H1 (cell line): ENCODE measurements at regions not wholly inside any gene's neighbourhood (a gene's known extent, or its start where the extent isn't known, plus 50 kb on each side); places are given as distances from the start of the nearest gene placed in this dataset.

ENCODE experiments used
- CTCF ChIA-PET: fragments of 300-600 bp; sonication (Branson Sonifier 250); formaldehyde crosslinking; loops from one replicate; lab custom pipeline; 2021; ENCODE audit not compliant: partially characterized antibody; lab: Charles Lee
- POLR2A ChIA-PET: fragments of 300-600 bp; sonication (Branson Sonifier 250); formaldehyde crosslinking; loops from one replicate; lab custom pipeline; 2021; ENCODE audit warnings: inconsistent platforms; ENCODE audit not compliant: partially characterized antibody; lab: Charles Lee
- DNase-seq, 2 experiments: peaks; one replicate each; pipeline versions ENCODE4 v3.0.0 to v3.0.0-alpha.2; 2010 to 2022; ENCODE audit warnings: low spot score in 2 of 2, low read depth in 1 of 2, mixed read lengths in 1 of 2
- FAIRE-seq: peaks from 2 replicates; lab custom pipeline; 2011; peaks lifted over from hg19 to GRCh38; lab: Jason Lieb, UNC
- H2AFZ ChIP-seq: 2 replicates; pipeline ENCODE4 v1.8.1; 2012; ENCODE audit warnings: low read length, inconsistent platforms
- H2AK5ac ChIP-seq: 2 replicates; pipeline ENCODE4 v1.6.1; 2013; ENCODE audit warnings: low read depth, low read length
- H2BK120ac ChIP-seq: replicated peaks from 2 replicates; pipeline ENCODE3; 2013; ENCODE audit warnings: low read depth, low read length, inconsistent platforms
- H2BK12ac ChIP-seq: 2 replicates; pipeline ENCODE4 v1.6.1; 2013; ENCODE audit warnings: low read depth, low read length
- H2BK15ac ChIP-seq: 2 replicates; pipeline ENCODE4 v1.6.1; 2013; ENCODE audit warnings: low read length
- H2BK20ac ChIP-seq: 2 replicates; pipeline ENCODE4 v1.6.1; 2013; ENCODE audit warnings: low read length
- H2BK5ac ChIP-seq: 2 replicates; pipeline ENCODE4 v1.6.1; 2013; ENCODE audit warnings: low read depth, low read length
- H3K14ac ChIP-seq: 2 replicates; pipeline ENCODE4 v1.6.1; 2013; ENCODE audit warnings: inconsistent platforms; ENCODE audit not compliant: insufficient read length
- H3K18ac ChIP-seq: 2 replicates; pipeline ENCODE4 v1.6.1; 2013; ENCODE audit warnings: low read length; ENCODE audit errors: extremely low read depth
- H3K23ac ChIP-seq: 2 replicates; pipeline ENCODE4 v1.6.1; 2013; ENCODE audit warnings: inconsistent platforms; ENCODE audit not compliant: insufficient read length
- H3K23me2 ChIP-seq: 2 replicates; pipeline ENCODE4 v1.6.1; 2013; ENCODE audit warnings: low read depth, low read length
- H3K27ac ChIP-seq: 2 replicates; pipeline ENCODE4 v1.6.1; 2011; ENCODE audit warnings: low read depth, low read length, inconsistent platforms
- H3K27me3 ChIP-seq, 4 experiments: replicated peaks in 1 of 4; 1 replicate in 1 of 4; 2 replicates in 3 of 4; pipeline versions ENCODE4 v1.6.1 to v1.8.1; 2011 to 2013; ENCODE audit warnings: low read length in 3 of 4, mild to moderate bottlenecking in 3 of 4, inconsistent platforms in 2 of 4, mixed read lengths in 2 of 4, moderate library complexity in 1 of 4; ENCODE audit not compliant: control insufficient read depth in 3 of 4, insufficient read depth in 3 of 4; ENCODE audit errors: extremely low read depth in 1 of 4
- H3K36me3 ChIP-seq, 4 experiments: 2 replicates each; pipeline versions ENCODE4 v1.6.1 to v1.8.1; 2011 to 2013; ENCODE audit warnings: mild to moderate bottlenecking in 4 of 4, low read length in 3 of 4, moderate library complexity in 2 of 4, control low read depth in 1 of 4, inconsistent platforms in 1 of 4; ENCODE audit not compliant: insufficient read depth in 4 of 4, control insufficient read depth in 2 of 4
- H3K4ac ChIP-seq: replicated peaks from 2 replicates; pipeline ENCODE3; 2013; ENCODE audit warnings: low read length, low read depth, mixed read lengths, inconsistent platforms; ENCODE audit not compliant: insufficient read length
- H3K4me1 ChIP-seq, 4 experiments: replicated peaks in 1 of 4; 1 replicate in 1 of 4; 2 replicates in 3 of 4; pipeline versions ENCODE4 v1.6.1 to v1.8.1; 2011 to 2013; ENCODE audit warnings: low read length in 3 of 4, inconsistent platforms in 2 of 4, mixed read lengths in 1 of 4; ENCODE audit not compliant: insufficient read depth in 4 of 4, control insufficient read depth in 3 of 4
- H3K4me2 ChIP-seq, 2 experiments: 2 replicates each; pipeline versions ENCODE4 v1.6.1 to v1.8.1; 2011 to 2013; ENCODE audit warnings: low read depth in 2 of 2, low read length in 2 of 2, control low read depth in 1 of 2, inconsistent platforms in 1 of 2, mild to moderate bottlenecking in 1 of 2; ENCODE audit not compliant: insufficient read depth in 1 of 2
- H3K4me3 ChIP-seq, 4 experiments: fragments of 200-600, 300-600 bp in 1 of 4; sonication (generic), shearing (Covaris generic), sonication (Bioruptor Twin) in 1 of 4; 2 replicates each; pipeline versions ENCODE4 v1.5.1 to v1.8.1; 2011 to 2016; ENCODE audit warnings: low read length in 4 of 4, low read depth in 3 of 4, control low read depth in 2 of 4, inconsistent platforms in 2 of 4, mild to moderate bottlenecking in 2 of 4, mixed read lengths in 1 of 4, moderate library complexity in 1 of 4; ENCODE audit not compliant: insufficient read depth in 2 of 4; ENCODE audit errors: extremely low read depth in 1 of 4
- H3K56ac ChIP-seq: replicated peaks from 2 replicates; pipeline ENCODE3; 2013; ENCODE audit warnings: low read depth, mild to moderate bottlenecking, mixed read lengths, low read length, inconsistent platforms; ENCODE audit not compliant: insufficient read length
- H3K79me1 ChIP-seq: 2 replicates; pipeline ENCODE4 v1.6.1; 2013; ENCODE audit warnings: low read depth, low read length, control low read depth
- H3K79me2 ChIP-seq, 2 experiments: 2 replicates each; pipeline versions ENCODE4 v1.6.1 to v1.8.1; 2012 to 2013; ENCODE audit warnings: low read length in 2 of 2, mild to moderate bottlenecking in 2 of 2, inconsistent platforms in 1 of 2; ENCODE audit not compliant: insufficient read depth in 2 of 2, control insufficient read depth in 1 of 2
- H3K9ac ChIP-seq, 4 experiments: replicated peaks in 1 of 4; 1 replicate in 1 of 4; 2 replicates in 3 of 4; pipeline versions ENCODE4 v1.6.1 to v1.8.1; 2011 to 2013; ENCODE audit warnings: low read depth in 3 of 4, low read length in 3 of 4, control low read depth in 2 of 4, mild to moderate bottlenecking in 2 of 4, moderate library complexity in 2 of 4, inconsistent platforms in 1 of 4; ENCODE audit errors: extremely low read depth in 1 of 4
- H3K9me3 ChIP-seq, 2 experiments: 2 replicates each; pipeline versions ENCODE4 v1.6.1 to v1.8.1; 2012 to 2013; ENCODE audit warnings: mild to moderate bottlenecking in 2 of 2, moderate library complexity in 2 of 2, control low read depth in 1 of 2, inconsistent platforms in 1 of 2, low read depth in 1 of 2, low read length in 1 of 2, mixed read lengths in 1 of 2; ENCODE audit not compliant: insufficient read depth in 2 of 2
- H4K20me1 ChIP-seq, 2 experiments: replicated peaks in 1 of 2; 2 replicates each; pipeline versions ENCODE3 to v1.8.1; 2011 to 2013; ENCODE audit warnings: inconsistent platforms in 2 of 2, low read length in 2 of 2, mild to moderate bottlenecking in 1 of 2; ENCODE audit not compliant: insufficient read depth in 2 of 2, control insufficient read depth in 1 of 2
- H4K5ac ChIP-seq: 2 replicates; pipeline ENCODE4 v1.6.1; 2013; ENCODE audit warnings: low read length, low read depth, mixed read lengths, inconsistent platforms; ENCODE audit not compliant: insufficient read length
- H4K8ac ChIP-seq: 2 replicates; pipeline ENCODE4 v1.8.0; 2013; ENCODE audit warnings: mild to moderate bottlenecking, moderate library complexity, low read length, inconsistent platforms; ENCODE audit not compliant: insufficient read depth; ENCODE audit errors: extremely low read depth
- H4K91ac ChIP-seq: replicated peaks from 2 replicates; pipeline ENCODE3; 2013; ENCODE audit warnings: low read length, mixed read lengths, inconsistent platforms; ENCODE audit not compliant: insufficient read length
- CHD7 ChIP-seq: fragments of 300-600 bp; sonication (generic); IDR thresholded peaks from 2 replicates; pipeline ENCODE4 v1.7.1; 2012; ENCODE audit warnings: low read length, moderate library complexity, mild to moderate bottlenecking, inconsistent platforms; ENCODE audit not compliant: insufficient replicate concordance
- WGBS, 2 experiments: shearing (Covaris generic) in 1 of 2; methylation state at CpG; one replicate each; pipeline versions ENCODE4 v1.1.6 to v1.1.7; 2013 to 2015; ENCODE audit warnings: low lambda C conversion rate in 2 of 2, mixed read lengths in 2 of 2, inconsistent platforms in 1 of 2, low coverage in 1 of 2, missing lambda C conversion rate in 1 of 2; ENCODE audit not compliant: insufficient replicate concordance in 2 of 2, insufficient coverage in 1 of 2, insufficient read length in 1 of 2; ENCODE audit errors: extremely low coverage in 1 of 2, missing lambda C conversion rate in 1 of 2; 5-methylcytosine and 5-hydroxymethylcytosine counted together

GRCh38 chr7:24158975-24159374 lies 125.0 kb upstream of the NPY start:
- H3K27me3 ChIP-seq, result no peaks in the 10 kb centered on the region
- H3K9me3 ChIP-seq, result peaks cover 4 to 5% of the 10 kb centered on the region in 2 experiments; a peak in 1 of 4 replicates
- ChIA-PET POLR2A (no interaction called here), CTCF (interaction anchor here (1.4 kb wide), 1 partner anchor 220 kb away, joined by 4 read pairs; no protein-coding TSS in a partner anchor)
- H2BK120ac ChIP-seq, result no peak overlapping the region
- no peak overlapping the region for H3K4ac ChIP-seq
- no peaks in the 10 kb centered on the region for H4K20me1 ChIP-seq
- H3K23ac ChIP-seq, result no peak overlapping the region
- no peaks in the 10 kb centered on the region for H3K4me1 ChIP-seq
- no peak overlapping the region for H2BK5ac ChIP-seq
- H2BK15ac ChIP-seq, result no peak overlapping the region
- no peaks in the 10 kb centered on the region for H3K79me1 ChIP-seq
- no peak overlapping the region for H2BK12ac ChIP-seq
- H2BK20ac ChIP-seq, result no peak overlapping the region
- H2AFZ ChIP-seq, result no peak overlapping the region
- H3K36me3 ChIP-seq, result no peaks in the 10 kb centered on the region
- FAIRE-seq, result no peak
- no peaks in the 10 kb centered on the region for H3K79me2 ChIP-seq
- no peaks in the 10 kb centered on the region for H3K23me2 ChIP-seq
- H3K56ac ChIP-seq, result no peak overlapping the region
- no peak overlapping the region for H4K5ac ChIP-seq
- H3K14ac ChIP-seq, result no peak overlapping the region
- H4K8ac ChIP-seq, result no peak overlapping the region
- no peak overlapping the region for H3K18ac ChIP-seq
- no peak overlapping the region for H2AK5ac ChIP-seq
- H3K4me2 ChIP-seq, result no peak overlapping the region
- no peak overlapping the region for H3K4me3 ChIP-seq
- no peak overlapping the region for H3K27ac ChIP-seq
- H3K9ac ChIP-seq, result no peak overlapping the region
- DNase-seq, result no peak
- H4K91ac ChIP-seq, result no peak overlapping the region
- 89% methylated on average over 6 of the region's 6 CpGs; no CpG with 5 or more reads in 1 of the 2 experiments for WGBS, 2 experiments
- TF ChIP-seq CHD7, result no peak
